Activated CD4-positive, alpha-beta T cell treated with anti-CD3 and anti-CD28 coated beads, Interleukin-2, amount 10 ng/mL, durations not matched to agents 24 days and 14 days (primary cell): ENCODE measurements at regions not wholly inside any gene's neighbourhood (a gene's known extent, or its start where the extent isn't known, plus 50 kb on each side); places are given as distances from the start of the nearest gene placed in this dataset.

ENCODE experiments used
- DNase-seq: peaks from one replicate; pipeline ENCODE4 v3.0.0; 2022
- H3K27ac Mint-ChIP-seq: one replicate; pipeline ENCODE4 v1.8.0; 2022; ENCODE audit warnings: mild to moderate bottlenecking, mixed read lengths
- H3K27me3 Mint-ChIP-seq: one replicate; pipeline ENCODE4 v1.8.0; 2022; ENCODE audit warnings: mixed read lengths
- H3K36me3 Mint-ChIP-seq: one replicate; pipeline ENCODE4 v1.8.0; 2022; ENCODE audit warnings: low read depth, mild to moderate bottlenecking, mixed read lengths
- H3K4me1 Mint-ChIP-seq: one replicate; pipeline ENCODE4 v1.8.0; 2021; ENCODE audit warnings: mixed read lengths
- H3K4me3 Mint-ChIP-seq: one replicate; pipeline ENCODE4 v1.8.0; 2022; ENCODE audit warnings: mild to moderate bottlenecking, moderate library complexity, mixed read lengths
- H3K9me3 Mint-ChIP-seq: one replicate; pipeline ENCODE4 v1.8.0; 2021; ENCODE audit warnings: mixed read lengths
- intact Hi-C: fragments of 100-400 bp; cut with micrococcal nuclease; formaldehyde crosslinking; loops from one replicate; pipeline ENCODE4 v1.15.1; 2023

DNA sequence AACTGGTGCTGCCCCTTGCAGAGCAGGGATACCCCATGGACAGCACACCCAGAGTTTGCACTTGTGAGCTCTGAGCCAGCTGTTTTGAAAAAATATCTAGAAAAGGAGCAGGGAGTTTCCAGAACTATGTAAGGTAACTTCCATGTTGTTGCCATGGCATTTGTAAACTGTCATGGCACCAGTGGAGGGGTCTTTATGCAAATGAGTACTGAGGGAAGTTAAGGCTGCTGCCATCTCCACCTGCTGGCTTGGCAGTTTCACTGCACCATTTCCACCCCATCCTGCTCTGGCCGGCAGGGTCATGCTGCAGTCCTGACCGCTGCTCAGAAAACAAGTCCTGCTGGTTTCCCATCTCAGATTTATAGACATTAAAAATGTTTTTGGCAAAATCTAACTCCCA, 52.3 kb upstream of the SNTG2 start:
- Mint-ChIP-seq H3K4me3 (no peak overlapping the region), H3K36me3 (no peaks in the 10 kb centered on the region), H3K9me3 (no peaks in the 10 kb centered on the region), H3K27me3 (peaks cover 3% of the 10 kb centered on the region), H3K4me1 (no peaks in the 10 kb centered on the region), H3K27ac (no peak overlapping the region)
- intact Hi-C loops = no loop called here
- no peak for DNase-seq

GRCh38 chr2:897091-897490, 53.6 kb upstream of the SNTG2 start:
- H3K36me3 Mint-ChIP-seq = no peaks in the 10 kb centered on the region
- H3K4me3 Mint-ChIP-seq = no peak overlapping the region
- no peaks in the 10 kb centered on the region for H3K4me1 Mint-ChIP-seq
- H3K9me3 Mint-ChIP-seq = no peaks in the 10 kb centered on the region
- intact Hi-C loops = no loop called here
- peaks cover 10% of the 10 kb centered on the region for H3K27me3 Mint-ChIP-seq
- H3K27ac Mint-ChIP-seq = no peak overlapping the region
- no peak for DNase-seq

DNA sequence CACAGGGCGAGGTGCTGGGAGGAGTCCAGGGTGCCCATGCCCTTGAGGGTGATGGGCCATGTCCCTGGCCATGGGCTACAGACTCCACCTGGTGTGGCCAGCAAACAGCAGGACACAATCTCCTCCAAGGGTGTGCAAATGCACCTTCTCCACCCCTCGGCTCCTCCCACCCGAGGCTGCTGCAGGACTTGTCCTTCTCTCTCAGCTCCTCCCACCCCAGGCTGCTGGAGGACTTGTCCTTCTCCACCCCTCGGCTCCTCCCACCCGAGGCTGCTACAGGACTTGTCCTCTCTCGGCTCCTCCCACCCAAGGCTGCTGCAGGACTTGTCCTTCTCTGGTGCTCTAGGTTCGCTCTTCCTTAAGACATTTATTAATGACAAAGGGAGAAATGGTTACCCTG, 57.3 kb upstream of the SNTG2 start:
- H3K4me1 Mint-ChIP-seq = no peaks in the 10 kb centered on the region
- intact Hi-C loops = no loop called here
- H3K27me3 Mint-ChIP-seq = peaks cover 12% of the 10 kb centered on the region
- H3K4me3 Mint-ChIP-seq = no peak overlapping the region
- no peak overlapping the region for H3K27ac Mint-ChIP-seq
- H3K36me3 Mint-ChIP-seq = no peaks in the 10 kb centered on the region
- DNase-seq = no peak
- H3K9me3 Mint-ChIP-seq = no peaks in the 10 kb centered on the region

- Mint-ChIP-seq H3K27me3 (peaks cover 12% of the 10 kb centered on the region), H3K4me3 (no peak overlapping the region), H3K4me1 (no peaks in the 10 kb centered on the region), H3K27ac (no peak overlapping the region), H3K36me3 (no peaks in the 10 kb centered on the region), H3K9me3 (no peaks in the 10 kb centered on the region)
- DNase-seq = no peak
- intact Hi-C loops = no loop called here
These were observed 57.8 kb upstream of the SNTG2 start for GRCh38 chr2:892892-893291.

DNA sequence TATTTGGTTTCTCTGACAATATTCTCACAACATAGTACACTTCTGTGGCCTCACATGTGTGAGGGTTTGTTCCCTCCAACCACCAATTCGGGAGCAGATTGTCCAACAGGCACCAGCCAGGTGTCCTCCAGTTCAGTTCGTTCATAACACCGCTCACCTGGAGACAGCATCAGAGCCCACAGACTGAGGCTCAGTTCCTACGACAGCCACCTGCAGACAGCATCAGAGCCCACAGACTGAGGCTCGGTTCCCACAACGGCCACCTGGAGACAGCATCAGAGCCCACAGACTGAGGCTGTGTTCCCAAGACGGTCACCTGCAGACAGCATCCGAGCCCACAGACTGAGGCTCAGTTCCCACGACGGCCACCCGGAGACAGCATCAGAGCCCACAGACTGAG, 58.2 kb upstream of the SNTG2 start:
- H3K27me3 Mint-ChIP-seq = peaks cover 12% of the 10 kb centered on the region
- intact Hi-C loops = no loop called here
- H3K36me3 Mint-ChIP-seq = no peaks in the 10 kb centered on the region
- no peak overlapping the region for H3K4me3 Mint-ChIP-seq
- no peaks in the 10 kb centered on the region for H3K9me3 Mint-ChIP-seq
- H3K4me1 Mint-ChIP-seq = no peaks in the 10 kb centered on the region
- no peak overlapping the region for H3K27ac Mint-ChIP-seq
- DNase-seq = no peak

- intact Hi-C loops = no loop called here
- Mint-ChIP-seq H3K36me3 (no peaks in the 10 kb centered on the region), H3K4me1 (no peaks in the 10 kb centered on the region), H3K4me3 (no peak overlapping the region), H3K27ac (no peak overlapping the region), H3K27me3 (peaks cover 12% of the 10 kb centered on the region), H3K9me3 (no peaks in the 10 kb centered on the region)
- DNase-seq = no peak
These were observed 58.9 kb upstream of the SNTG2 start for GRCh38 chr2:891734-892133.

GRCh38 chr2:890791-891190, 59.9 kb upstream of the SNTG2 start:
- Mint-ChIP-seq H3K9me3 (no peaks in the 10 kb centered on the region), H3K4me1 (no peaks in the 10 kb centered on the region), H3K4me3 (no peak overlapping the region), H3K36me3 (no peaks in the 10 kb centered on the region), H3K27me3 (peaks cover 12% of the 10 kb centered on the region), H3K27ac (no peak overlapping the region)
- DNase-seq = no peak
- intact Hi-C loops = no loop called here

GRCh38 chr2:890214-890613, 60.4 kb upstream of the SNTG2 start:
- H3K36me3 Mint-ChIP-seq = no peaks in the 10 kb centered on the region

GRCh38 chr2:888906-889566, 61.6 kb upstream of the SNTG2 start:
- no peak for DNase-seq
- no peaks in the 10 kb centered on the region for H3K36me3 Mint-ChIP-seq
- H3K4me1 Mint-ChIP-seq = no peaks in the 10 kb centered on the region
- no peaks in the 10 kb centered on the region for H3K9me3 Mint-ChIP-seq
- intact Hi-C loops = no loop called here
- no peak overlapping the region for H3K27ac Mint-ChIP-seq
- no peak overlapping the region for H3K4me3 Mint-ChIP-seq
- H3K27me3 Mint-ChIP-seq = peaks cover 11% of the 10 kb centered on the region

More at GRCh38 chr2:890214-890613, 60.4 kb upstream of the SNTG2 start:
- Mint-ChIP-seq H3K27me3 (peaks cover 12% of the 10 kb centered on the region), H3K9me3 (no peaks in the 10 kb centered on the region), H3K4me1 (no peaks in the 10 kb centered on the region), H3K27ac (no peak overlapping the region), H3K4me3 (no peak overlapping the region)
- no peak for DNase-seq
- intact Hi-C loops = no loop called here

DNA sequence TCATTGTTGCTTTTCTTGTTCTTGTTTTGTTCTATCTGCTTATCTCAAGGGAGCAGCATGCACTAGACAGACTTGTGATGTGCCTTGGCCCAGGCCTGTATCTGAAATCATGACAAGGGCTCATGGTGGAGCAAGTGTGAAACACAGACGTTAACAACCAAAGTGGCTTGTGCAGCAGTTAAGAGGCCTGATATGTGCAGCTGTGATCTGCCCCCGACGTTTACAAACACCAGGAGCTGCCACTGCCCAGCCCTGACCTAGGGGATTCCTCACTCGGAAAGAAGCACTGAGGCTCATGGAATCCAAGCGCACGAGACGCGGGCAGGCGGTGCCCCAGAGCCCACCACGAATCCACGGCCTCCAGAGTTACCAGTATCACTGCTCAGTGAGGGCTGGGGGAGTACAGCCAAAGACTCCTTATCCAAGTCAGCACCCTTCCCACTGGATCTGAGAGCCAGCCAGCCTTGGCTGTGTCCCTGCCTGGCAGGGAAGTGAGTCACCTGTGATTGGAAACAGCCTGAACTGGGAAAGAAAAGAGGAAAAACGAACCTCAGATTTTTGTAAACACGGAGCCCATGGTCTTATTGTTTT, 62.3 kb upstream of the SNTG2 start:
- no peak overlapping the region for H3K4me3 Mint-ChIP-seq
- no peaks in the 10 kb centered on the region for H3K9me3 Mint-ChIP-seq
- no peaks in the 10 kb centered on the region for H3K4me1 Mint-ChIP-seq
- H3K27me3 Mint-ChIP-seq = peaks cover 13% of the 10 kb centered on the region
- no peaks in the 10 kb centered on the region for H3K36me3 Mint-ChIP-seq
- intact Hi-C loops = no loop called here
- H3K27ac Mint-ChIP-seq = no peak overlapping the region
- DNase-seq = no peak

DNA sequence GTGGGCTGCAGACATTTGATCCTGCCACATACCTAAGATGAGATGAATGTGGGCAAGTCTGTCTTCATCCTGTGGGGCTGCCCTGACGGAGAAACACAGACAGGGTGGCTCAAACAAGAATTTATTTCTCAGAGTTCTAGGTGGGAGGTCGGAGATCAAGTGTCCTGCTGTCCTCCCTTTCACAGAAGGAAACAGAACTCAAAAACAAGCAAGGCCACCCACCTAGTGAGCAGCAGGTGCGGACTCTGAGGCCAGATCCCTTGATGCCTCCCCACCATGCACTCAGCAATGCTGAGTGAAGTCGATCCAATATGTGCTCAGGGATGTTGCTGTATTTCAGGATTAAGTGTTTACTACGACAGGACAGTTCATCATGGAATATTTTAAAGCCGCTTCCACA, 63.0 kb upstream of the SNTG2 start:
- peaks cover 13% of the 10 kb centered on the region for H3K27me3 Mint-ChIP-seq
- no peaks in the 10 kb centered on the region for H3K9me3 Mint-ChIP-seq
- intact Hi-C loops = no loop called here
- H3K4me3 Mint-ChIP-seq = no peak overlapping the region
- no peaks in the 10 kb centered on the region for H3K4me1 Mint-ChIP-seq
- no peak overlapping the region for H3K27ac Mint-ChIP-seq
- DNase-seq = no peak
- H3K36me3 Mint-ChIP-seq = no peaks in the 10 kb centered on the region

- Mint-ChIP-seq H3K27me3 (peaks cover 9% of the 10 kb centered on the region), H3K4me3 (no peak overlapping the region), H3K4me1 (no peaks in the 10 kb centered on the region), H3K9me3 (no peaks in the 10 kb centered on the region), H3K36me3 (no peaks in the 10 kb centered on the region), H3K27ac (no peak overlapping the region)
- intact Hi-C loops = no loop called here
- no peak for DNase-seq
These were observed 64.3 kb upstream of the SNTG2 start for GRCh38 chr2:886072-887022.

GRCh38 chr2:885230-886071, 65.2 kb upstream of the SNTG2 start:
- H3K27ac Mint-ChIP-seq = no peak overlapping the region
- H3K9me3 Mint-ChIP-seq = no peaks in the 10 kb centered on the region
- no peak for DNase-seq
- no peaks in the 10 kb centered on the region for H3K36me3 Mint-ChIP-seq
- H3K27me3 Mint-ChIP-seq = peaks cover 9% of the 10 kb centered on the region
- intact Hi-C loops = no loop called here
- H3K4me3 Mint-ChIP-seq = no peak overlapping the region
- H3K4me1 Mint-ChIP-seq = no peaks in the 10 kb centered on the region
